SH-SY5Y (cell line): ENCODE measurements at regions not wholly inside any gene's neighbourhood (a gene's known extent, or its start where the extent isn't known, plus 50 kb on each side); places are given as distances from the start of the nearest gene placed in this dataset.

ENCODE experiments used
- GATA2 ChIP-seq: IDR thresholded peaks from 2 replicates; pipeline ENCODE4 v1.6.1; 2011; ENCODE audit warnings: mild to moderate bottlenecking, low read depth, low read length
- GATA3 ChIP-seq: IDR thresholded peaks from 2 replicates; pipeline ENCODE4 v1.6.1; 2011; ENCODE audit warnings: low read depth, mild to moderate bottlenecking, low read length, moderate library complexity

DNA sequence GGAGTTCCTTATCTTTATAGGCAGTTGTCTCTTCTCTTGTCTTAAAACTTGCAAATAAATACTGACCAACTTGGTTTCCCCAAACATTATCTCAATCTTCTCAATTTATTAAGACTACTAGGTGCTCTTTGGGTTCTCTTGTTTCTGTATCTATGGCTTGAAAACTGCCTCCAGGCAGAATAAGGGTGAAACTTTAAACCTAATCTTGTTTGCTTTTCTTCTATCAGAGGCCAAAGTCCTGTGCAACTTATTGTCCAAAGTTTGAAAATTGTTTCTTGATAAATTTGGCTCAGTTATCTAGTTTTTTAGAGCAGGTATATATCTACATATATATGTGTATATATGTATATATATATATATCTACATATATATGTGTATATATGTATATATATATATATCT, 110.1 kb upstream of the ANO5 start:
- TF ChIP-seq GATA3 (no peak), GATA2 (no peak)

DNA sequence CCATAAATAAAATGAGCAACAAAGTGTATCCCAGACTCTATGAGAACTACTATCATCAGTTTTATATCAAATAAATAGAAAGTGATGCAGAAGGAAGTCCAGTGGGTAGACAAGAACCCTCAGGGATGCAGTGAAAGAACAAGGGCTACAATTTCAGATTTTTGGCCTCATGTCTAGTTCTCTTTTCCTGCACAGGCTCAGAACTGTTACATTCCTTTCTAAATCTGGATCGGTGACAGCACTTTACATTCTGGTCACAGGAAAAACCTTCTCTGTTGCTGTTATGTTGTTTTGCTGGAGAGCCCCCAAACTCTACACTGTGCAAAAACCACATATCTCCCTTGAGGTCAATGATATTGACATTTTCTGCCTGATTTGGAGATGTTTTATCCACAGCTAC, 108.8 kb upstream of the ANO5 start:
- TF ChIP-seq GATA3, result no peak
- TF ChIP-seq GATA2, result no peak

DNA sequence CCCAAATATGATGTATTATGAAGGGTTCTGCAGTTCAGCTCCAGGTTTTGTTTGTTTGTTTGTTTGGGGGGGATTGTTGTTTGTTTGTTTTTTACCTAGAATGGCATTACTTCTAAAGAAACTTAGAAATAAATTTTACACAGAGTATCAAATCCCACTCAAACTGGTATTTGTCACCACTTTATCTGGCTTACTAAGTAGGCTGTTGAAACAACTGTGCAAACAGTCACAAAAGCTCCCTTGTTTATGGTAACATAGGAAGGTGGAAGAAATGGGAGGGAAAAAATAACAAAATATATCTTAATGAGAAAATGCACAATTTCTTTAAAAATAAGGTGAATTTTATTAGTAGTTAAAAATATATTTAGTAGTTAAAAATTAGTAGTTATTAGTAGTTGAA, 108.3 kb upstream of the ANO5 start:
- TF ChIP-seq GATA2 (no peak), GATA3 (no peak)

- no peak for TF ChIP-seq GATA2
- TF ChIP-seq GATA3, result no peak
These were observed 103.3 kb upstream of the ANO5 start for GRCh38 chr11:22089609-22090008.

GRCh38 chr11:22106566-22106965, 86.3 kb upstream of the ANO5 start:
- no peak for TF ChIP-seq GATA2
- TF ChIP-seq GATA3, result no peak

DNA sequence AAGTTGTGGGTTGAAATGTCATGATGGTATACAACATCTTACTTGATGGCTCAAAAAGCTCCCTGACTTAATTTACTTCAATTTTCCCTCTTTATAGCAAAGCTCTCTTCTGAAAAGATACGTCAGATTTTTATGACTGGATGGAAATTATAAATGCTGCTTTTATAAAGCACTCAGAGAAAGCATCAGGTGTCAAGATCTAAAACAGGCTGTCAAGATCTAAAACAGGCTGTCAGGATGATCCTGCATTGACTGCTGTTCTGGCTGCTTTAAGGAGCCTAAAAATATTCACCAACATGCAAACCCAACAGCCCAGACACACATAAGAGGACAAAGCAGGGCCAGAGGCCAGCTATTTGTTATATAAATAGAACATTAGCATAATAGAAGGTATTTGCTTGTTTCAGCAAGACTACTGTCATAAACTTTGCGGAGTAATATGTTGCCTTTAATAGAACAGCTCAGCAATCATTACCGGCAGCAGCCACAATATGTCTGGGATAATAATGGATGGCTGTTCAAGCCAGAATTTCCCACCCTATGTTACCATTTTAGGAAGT, 77.3 kb upstream of the ANO5 start:
- no peak for TF ChIP-seq GATA3
- no peak for TF ChIP-seq GATA2

GRCh38 chr11:22130462-22131053, 62.3 kb upstream of the ANO5 start:
- TF ChIP-seq GATA3 (no peak), GATA2 (no peak)

GRCh38 chr11:22133776-22134175, 59.1 kb upstream of the ANO5 start:
- no peak for TF ChIP-seq GATA3
- TF ChIP-seq GATA2, result no peak

GRCh38 chr11:22138264-22138663, 54.6 kb upstream of the ANO5 start:
- TF ChIP-seq GATA3 (no peak), GATA2 (no peak)
